ENCODE measurements at regions not wholly inside any gene's neighbourhood (a gene's known extent, or its start where the extent isn't known, plus 50 kb on each side); places are given as distances from the start of the nearest gene placed in this dataset.

GRCh38 chr1:190564117-190564516 lies 86.5 kb upstream of the BRINP3 start:
- TF ChIP-seq TAF1 (IDR thresholded peaks at IDR 0.05; ENCODE audit: low read depth, low read length) (no peak), PAX5 (IDR thresholded peaks at IDR 0.05; ENCODE audit: insufficient read depth, low read length, severe bottlenecking) (no peak)

Data from GM12891 (cell line).